Upper lobe of right lung (tissue), 1 donor: ENCODE measurements at regions not wholly inside any gene's neighbourhood (a gene's known extent, or its start where the extent isn't known, plus 50 kb on each side); places are given as distances from the start of the nearest gene placed in this dataset.
A peak's percentile ranks its signal among the peaks of the same experiment; 100 is the strongest.

ENCODE experiments used
- ATAC-seq: fragments of 200-7000 bp; cut with Tn5 transposase; one replicate; pipeline ENCODE4 v1.9.1; 2020; ENCODE audit warnings: mild to moderate bottlenecking, moderate library complexity
- DNase-seq: peaks from one replicate; pipeline ENCODE4 v3.0.0-alpha.2; 2020
- H3K27ac ChIP-seq: fragments of 200-600 bp; one replicate; pipeline ENCODE4 v1.8.0; 2022
- H3K27me3 ChIP-seq: fragments of 200-600 bp; one replicate; pipeline ENCODE4 v1.8.0; 2022; ENCODE audit warnings: mild to moderate bottlenecking
- H3K36me3 ChIP-seq: fragments of 200-600 bp; one replicate; pipeline ENCODE4 v1.8.0; 2022
- H3K4me1 ChIP-seq: fragments of 200-600 bp; one replicate; pipeline ENCODE4 v1.8.0; 2022
- H3K4me3 ChIP-seq: fragments of 200-600 bp; one replicate; pipeline ENCODE4 v1.8.0; 2022; ENCODE audit warnings: mild to moderate bottlenecking
- H3K9me3 ChIP-seq: fragments of 200-600 bp; one replicate; pipeline ENCODE4 v1.8.0; 2022
- intact Hi-C: fragments of 100-400 bp; cut with DNase I; formaldehyde crosslinking; loops from one replicate; pipeline ENCODE4 v1.11.0; 2022
- TF ChIP-seq, protein P1 (sequence below): fragments of 200-600 bp; IDR thresholded peaks from one replicate; pipeline ENCODE4 v1.8.0; 2022; ENCODE audit warnings: antibody characterized with exemption
- donor health status: DM: no; HTN: yes; CAD: no; lungs with severe emphysema.

DNA sequence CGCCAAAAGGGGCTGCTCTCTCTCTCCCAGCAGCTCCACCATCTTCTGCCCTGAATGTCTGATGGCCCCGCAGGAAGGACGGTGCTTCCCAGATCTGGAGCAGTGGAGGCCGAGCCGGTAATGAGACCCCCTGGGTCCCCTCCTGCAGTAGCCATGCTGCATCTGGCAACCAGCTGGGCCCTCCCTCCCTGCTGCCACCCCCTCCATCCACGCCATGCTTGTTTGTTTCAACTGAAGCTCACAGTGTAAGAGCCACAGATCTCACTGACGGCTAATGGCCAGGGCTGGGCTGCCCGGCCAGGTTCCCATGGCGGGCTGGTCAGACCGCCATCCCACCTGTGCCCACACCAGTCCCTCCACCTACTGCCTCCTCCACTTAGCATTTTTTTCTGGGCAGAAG, 260.8 kb downstream of the UACA start:
- TF ChIP-seq, protein P1, sequence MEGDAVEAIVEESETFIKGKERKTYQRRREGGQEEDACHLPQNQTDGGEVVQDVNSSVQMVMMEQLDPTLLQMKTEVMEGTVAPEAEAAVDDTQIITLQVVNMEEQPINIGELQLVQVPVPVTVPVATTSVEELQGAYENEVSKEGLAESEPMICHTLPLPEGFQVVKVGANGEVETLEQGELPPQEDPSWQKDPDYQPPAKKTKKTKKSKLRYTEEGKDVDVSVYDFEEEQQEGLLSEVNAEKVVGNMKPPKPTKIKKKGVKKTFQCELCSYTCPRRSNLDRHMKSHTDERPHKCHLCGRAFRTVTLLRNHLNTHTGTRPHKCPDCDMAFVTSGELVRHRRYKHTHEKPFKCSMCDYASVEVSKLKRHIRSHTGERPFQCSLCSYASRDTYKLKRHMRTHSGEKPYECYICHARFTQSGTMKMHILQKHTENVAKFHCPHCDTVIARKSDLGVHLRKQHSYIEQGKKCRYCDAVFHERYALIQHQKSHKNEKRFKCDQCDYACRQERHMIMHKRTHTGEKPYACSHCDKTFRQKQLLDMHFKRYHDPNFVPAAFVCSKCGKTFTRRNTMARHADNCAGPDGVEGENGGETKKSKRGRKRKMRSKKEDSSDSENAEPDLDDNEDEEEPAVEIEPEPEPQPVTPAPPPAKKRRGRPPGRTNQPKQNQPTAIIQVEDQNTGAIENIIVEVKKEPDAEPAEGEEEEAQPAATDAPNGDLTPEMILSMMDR = no peak
- no peak overlapping the region for H3K4me3 ChIP-seq
- H3K36me3 ChIP-seq = no peaks in the 10 kb centered on the region
- no peaks in the 10 kb centered on the region for H3K9me3 ChIP-seq
- H3K27me3 ChIP-seq = no peaks in the 10 kb centered on the region
- peaks cover 24% of the 10 kb centered on the region for H3K4me1 ChIP-seq
- DNase-seq = peak; percentile 28
- H3K27ac ChIP-seq = no peak overlapping the region
- no peak for ATAC-seq
- intact Hi-C loops = no loop called here

DNA sequence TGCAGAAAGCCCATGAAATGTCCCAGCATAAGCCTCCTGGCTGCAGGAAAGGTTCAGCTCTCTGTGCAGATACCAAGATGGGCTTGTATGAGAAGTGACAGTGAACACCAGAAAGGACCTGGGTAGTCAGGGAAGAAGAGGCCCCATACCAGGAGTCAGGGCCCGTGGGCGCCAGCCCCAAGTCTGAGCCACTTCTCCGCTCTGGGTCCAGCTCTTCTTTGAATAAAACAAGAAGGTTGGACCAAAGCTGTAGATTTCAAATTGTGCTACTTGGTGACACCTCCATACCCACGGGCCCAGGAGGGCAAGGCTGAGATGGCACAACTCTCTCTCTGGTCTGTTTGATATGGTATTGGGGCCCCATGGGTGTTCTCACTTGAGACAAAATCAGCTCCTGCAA, 261.5 kb downstream of the UACA start:
- H3K9me3 ChIP-seq = no peaks in the 10 kb centered on the region
- H3K36me3 ChIP-seq = no peaks in the 10 kb centered on the region
- intact Hi-C loops = no loop called here
- H3K4me1 ChIP-seq = peaks cover 24% of the 10 kb centered on the region
- DNase-seq (peak; percentile 20), ATAC-seq (no peak)
- TF ChIP-seq, protein P1 = no peak
- no peak overlapping the region for H3K4me3 ChIP-seq
- H3K27me3 ChIP-seq = no peaks in the 10 kb centered on the region
- H3K27ac ChIP-seq = no peak overlapping the region

DNA sequence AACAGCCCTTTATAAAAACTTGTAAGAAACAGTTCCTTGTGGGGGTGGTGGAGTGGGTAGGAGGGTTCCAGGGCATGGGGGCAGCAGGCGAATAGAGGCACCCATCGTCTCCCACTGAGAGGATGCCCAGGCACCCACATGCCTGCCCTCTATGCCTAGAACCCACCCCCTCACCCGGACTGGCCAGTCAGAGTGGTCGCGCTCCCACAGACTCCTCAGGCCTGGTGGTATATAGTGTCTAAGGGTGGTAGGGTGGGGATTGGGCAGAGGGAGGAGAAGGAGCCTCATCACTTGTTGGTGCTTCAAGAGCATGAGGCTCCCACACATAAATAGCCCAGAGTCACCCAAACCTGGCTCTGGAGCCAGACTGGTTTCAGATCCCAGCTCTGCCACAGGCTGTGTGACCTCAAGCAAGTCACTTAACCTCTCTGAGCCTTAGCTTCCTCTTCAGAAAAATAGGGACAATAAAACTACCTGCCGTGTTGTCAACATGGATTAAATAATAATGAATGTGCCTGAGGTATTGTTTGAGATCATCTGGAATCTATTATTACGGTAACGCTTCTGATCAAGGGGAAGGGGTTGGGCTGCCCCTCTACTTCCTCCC, 262.1 kb downstream of the UACA start:
- no peaks in the 10 kb centered on the region for H3K27me3 ChIP-seq
- no peak overlapping the region for H3K4me3 ChIP-seq
- TF ChIP-seq, protein P1 = no peak
- peaks cover 24% of the 10 kb centered on the region for H3K4me1 ChIP-seq
- no peak for ATAC-seq
- DNase-seq = no peak
- intact Hi-C loops = no loop called here
- H3K27ac ChIP-seq = no peak overlapping the region
- H3K36me3 ChIP-seq = no peaks in the 10 kb centered on the region
- no peaks in the 10 kb centered on the region for H3K9me3 ChIP-seq

DNA sequence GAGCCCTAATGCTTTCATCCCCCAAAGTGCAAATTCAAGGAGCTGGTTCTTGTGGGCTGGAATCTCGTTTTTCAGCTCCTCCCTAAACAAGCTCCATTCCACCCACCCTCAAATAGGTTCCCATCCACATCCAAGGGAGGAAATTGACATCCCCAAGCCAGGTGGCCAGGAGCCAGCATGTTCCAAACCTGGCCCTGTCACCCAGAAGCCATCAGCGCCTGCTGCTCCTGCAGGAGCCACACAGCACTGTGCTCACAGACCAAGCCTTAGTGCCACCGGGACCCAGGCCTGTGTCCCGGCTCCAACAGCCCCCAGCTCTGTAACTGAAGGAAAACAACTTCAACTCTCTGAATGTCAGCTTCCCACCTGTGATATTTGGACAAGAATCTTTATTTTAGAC, 263.6 kb downstream of the UACA start:
- Histone ChIP-seq H3K27ac (no peak overlapping the region), H3K27me3 (no peaks in the 10 kb centered on the region), H3K9me3 (no peaks in the 10 kb centered on the region), H3K36me3 (no peaks in the 10 kb centered on the region), H3K4me3 (no peak overlapping the region), H3K4me1 (peaks cover 17% of the 10 kb centered on the region)
- DNase-seq = no peak
- intact Hi-C loops = loop anchor here (10.0 kb wide), 1 partner anchor 1025 kb away; no protein-coding TSS in a partner anchor
- TF ChIP-seq, protein P1 = no peak
- no peak for ATAC-seq

DNA sequence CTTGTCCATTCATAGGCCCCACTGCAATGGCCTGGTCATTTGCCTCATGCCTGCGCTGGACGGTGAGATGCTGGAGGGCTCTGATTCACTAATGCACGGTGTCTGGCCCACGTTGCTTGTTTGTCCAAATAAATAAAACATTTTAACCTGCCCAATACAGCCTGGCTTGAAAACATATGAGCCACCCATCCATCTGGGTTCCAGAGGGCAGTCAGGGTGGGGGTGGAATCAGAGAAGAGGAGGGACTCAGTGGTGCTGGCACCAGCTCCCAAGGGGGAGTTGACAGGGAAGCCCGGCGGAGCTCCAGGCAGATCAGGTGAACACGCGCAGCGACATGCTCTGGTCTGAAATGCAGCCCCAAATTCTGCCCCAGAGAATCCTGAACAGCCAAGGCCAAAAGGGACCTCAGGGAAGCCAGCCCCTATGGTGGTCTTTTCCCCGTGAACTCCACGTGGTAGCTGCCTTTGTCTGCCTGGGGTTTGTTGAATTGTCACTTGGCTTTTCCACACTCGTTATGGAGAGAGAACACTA, 265.2 kb downstream of the UACA start:
- no peak overlapping the region for H3K27ac ChIP-seq
- H3K4me1 ChIP-seq = peaks cover 3% of the 10 kb centered on the region
- H3K4me3 ChIP-seq = no peak overlapping the region
- DNase-seq = no peak
- H3K27me3 ChIP-seq = no peaks in the 10 kb centered on the region
- TF ChIP-seq, protein P1 = no peak
- H3K36me3 ChIP-seq = no peaks in the 10 kb centered on the region
- intact Hi-C loops = loop anchor here (10.0 kb wide), 1 partner anchor 1023 kb away; no protein-coding TSS in a partner anchor
- ATAC-seq = no peak
- no peaks in the 10 kb centered on the region for H3K9me3 ChIP-seq
